HG02610 (cell line): ENCODE measurements at regions not wholly inside any gene's neighbourhood (a gene's known extent, or its start where the extent isn't known, plus 50 kb on each side); places are given as distances from the start of the nearest gene placed in this dataset.
"Not testable (repeated sequence)": the region's sequence is repeated elsewhere in the genome, so short reads cannot be mapped to it uniquely, and the experiment has no call there.

Experiments
- ATAC-seq: cut with Tn5 transposase; IDR thresholded peaks from one replicate; pipeline ENCODE4 v1.9.1; 2021; ENCODE audit warnings: mild to moderate bottlenecking, moderate library complexity; ENCODE audit not compliant: unreplicated experiment

DNA sequence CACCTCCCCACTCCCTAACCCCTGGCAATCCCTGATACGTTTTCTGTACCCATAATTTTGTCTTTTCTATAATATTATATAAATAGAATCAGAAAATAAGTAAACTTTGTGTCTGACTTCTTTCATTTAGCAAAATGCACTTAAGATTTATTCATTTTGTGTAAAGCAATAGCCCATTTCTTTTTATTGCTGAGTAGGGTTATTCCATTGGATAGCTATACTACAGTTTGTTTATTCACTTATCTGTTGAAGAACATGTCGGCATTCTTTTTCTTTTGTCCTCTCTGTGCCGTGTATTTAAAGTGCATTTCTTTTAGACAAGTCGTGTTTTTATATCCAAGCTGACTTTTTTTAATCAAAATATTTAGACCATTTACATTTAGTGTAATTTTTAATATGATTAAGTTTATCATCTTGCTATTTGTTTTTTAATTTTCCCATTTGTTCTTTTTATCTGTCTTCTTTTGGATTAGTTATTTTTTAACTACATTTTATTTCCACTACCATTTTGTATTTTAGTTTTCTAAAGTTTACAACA is 176.4 kb upstream of the TSHZ3 start:
- ATAC-seq = no peak

GRCh38 chr19:31527443-31527842 is 178.2 kb upstream of the TSHZ3 start:
- no peak for ATAC-seq

DNA sequence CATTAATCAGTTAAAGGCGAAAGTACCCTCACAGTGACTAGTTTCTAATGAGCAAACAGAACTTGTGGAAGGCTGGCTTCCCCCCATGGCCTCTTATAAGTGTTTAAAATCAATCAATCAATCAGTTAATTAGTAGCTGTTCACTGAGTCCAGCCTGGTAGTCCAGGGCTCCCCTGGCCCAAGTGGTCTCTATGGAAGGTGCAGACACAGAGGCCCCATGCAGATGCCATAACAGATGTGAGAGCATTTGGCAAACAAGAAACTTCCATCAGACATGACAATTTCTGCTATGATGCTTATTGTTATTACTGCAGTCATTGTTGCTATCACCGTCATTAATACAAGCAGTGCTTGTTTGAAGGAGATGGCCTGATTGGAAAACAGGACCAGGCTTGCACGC is 179.0 kb upstream of the TSHZ3 start:
- ATAC-seq = no peak

- no peak for ATAC-seq
Observed at GRCh38 chr19:31529121-31529520, 179.9 kb upstream of the TSHZ3 start.

DNA sequence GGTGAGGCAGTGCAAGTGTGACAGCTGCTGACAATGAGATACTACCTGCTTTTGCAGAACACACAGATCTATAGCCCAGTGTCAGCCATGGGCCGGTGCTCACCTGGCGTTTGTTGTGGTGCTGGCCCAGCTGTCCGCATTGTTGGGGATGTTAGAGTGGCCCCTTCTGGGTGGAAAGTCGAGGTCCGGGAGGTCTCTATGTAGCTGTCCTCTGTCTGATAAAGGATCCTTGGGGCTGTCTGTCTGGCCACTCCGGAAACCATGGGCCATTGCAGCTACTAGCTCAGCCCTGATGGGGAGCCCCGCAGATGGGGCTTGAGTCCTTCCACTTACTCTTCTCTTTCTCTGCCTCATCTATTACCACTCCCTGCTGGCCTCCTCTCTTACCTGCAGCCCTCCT is 181.5 kb upstream of the TSHZ3 start:
- no peak for ATAC-seq

- no peak for ATAC-seq
Observed at GRCh38 chr19:31531326-31531725, 182.1 kb upstream of the TSHZ3 start.

DNA sequence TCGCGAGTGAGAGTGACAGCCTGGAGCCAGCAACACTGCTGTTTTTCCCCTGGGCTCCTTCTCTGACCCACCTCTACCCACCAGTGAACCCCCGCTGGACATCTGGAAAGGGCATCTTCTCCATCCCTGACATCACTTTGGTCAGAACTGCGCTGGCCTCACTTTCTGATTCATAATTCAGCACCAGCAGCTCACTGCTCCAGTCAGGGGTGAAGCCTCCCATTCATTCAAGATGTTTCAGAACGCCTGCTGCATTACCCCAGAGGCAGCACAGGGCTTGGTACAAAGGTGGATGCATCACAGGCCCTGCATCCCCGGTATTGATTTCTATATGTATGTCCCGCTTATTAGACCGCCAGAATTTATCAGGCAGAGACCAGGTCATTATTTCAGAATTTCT is 182.8 kb upstream of the TSHZ3 start:
- ATAC-seq = no peak

DNA sequence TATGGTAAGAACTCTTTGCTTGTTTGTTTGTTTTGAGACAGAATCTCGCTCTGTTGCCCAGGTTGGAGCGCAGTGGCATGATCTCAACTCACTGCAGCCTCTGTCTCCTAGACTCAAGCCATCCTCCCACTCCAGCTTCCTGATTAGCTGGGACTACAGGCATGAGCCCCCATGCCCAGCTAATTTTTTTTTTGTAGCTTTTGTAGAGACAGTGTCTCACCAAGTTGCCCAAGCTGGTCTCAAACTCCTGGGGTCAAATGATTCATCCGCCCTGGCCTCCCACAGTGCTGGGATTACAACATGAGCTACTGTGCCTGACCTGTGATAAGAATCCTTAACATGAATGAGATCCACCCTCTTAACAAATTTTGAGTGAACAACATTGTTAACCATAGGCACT is 183.9 kb upstream of the TSHZ3 start:
- ATAC-seq = no peak

GRCh38 chr19:31534231-31534630 is 185.0 kb upstream of the TSHZ3 start:
- ATAC-seq = no peak

GRCh38 chr19:31534786-31535657 is 185.8 kb upstream of the TSHZ3 start:
- no peak for ATAC-seq

GRCh38 chr19:31535691-31536460 is 186.6 kb upstream of the TSHZ3 start:
- ATAC-seq = no peak

- no peak for ATAC-seq
Observed at GRCh38 chr19:31537136-31537535, 187.9 kb upstream of the TSHZ3 start.

DNA sequence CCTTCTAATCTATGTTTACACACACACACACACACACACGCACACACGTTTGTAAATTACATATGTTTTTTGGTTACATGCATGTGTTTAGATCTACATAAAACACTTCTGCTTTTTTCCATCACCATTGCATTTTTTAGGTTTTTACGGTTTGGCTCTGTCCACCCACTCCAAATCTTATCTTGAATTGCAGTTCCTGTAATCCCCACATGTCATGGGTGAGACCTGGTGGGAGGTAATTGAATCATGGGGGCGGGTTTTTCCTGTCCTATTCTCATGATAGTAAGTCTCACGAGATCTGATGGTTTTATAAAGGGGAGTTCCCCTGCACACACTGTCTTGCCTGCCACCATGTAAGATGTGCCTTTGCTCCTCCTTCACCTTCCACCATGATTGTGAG is 188.7 kb upstream of the TSHZ3 start:
- ATAC-seq = not testable (repeated sequence)

- no peak for ATAC-seq
Observed at GRCh38 chr19:31538879-31539278, 189.6 kb upstream of the TSHZ3 start.

GRCh38 chr19:31539386-31539785 is 190.2 kb upstream of the TSHZ3 start:
- ATAC-seq = no peak

- ATAC-seq = no peak
Observed at GRCh38 chr19:31541396-31541795, 192.2 kb upstream of the TSHZ3 start.

DNA sequence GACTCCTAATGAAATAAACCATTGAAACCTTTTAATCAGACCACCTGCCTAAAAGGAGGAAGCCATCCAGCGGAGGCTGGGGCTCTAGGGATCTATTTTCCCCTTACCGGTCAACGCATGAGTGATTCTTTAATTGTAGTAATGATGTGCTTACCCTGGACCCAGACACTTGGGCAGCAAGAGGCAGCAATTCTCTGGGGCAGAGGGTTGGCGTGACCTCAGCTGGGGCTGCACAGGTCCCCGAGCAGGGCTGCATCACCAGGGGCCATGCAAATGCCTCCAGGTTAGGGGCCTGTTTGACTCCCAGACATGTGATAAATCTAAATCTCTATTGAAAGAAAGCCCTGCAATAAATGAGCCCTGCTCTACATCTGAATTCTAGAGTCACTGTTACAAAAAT is 194.2 kb upstream of the TSHZ3 start:
- no peak for ATAC-seq

GRCh38 chr19:31545777-31546176 is 196.5 kb upstream of the TSHZ3 start:
- ATAC-seq = no peak

DNA sequence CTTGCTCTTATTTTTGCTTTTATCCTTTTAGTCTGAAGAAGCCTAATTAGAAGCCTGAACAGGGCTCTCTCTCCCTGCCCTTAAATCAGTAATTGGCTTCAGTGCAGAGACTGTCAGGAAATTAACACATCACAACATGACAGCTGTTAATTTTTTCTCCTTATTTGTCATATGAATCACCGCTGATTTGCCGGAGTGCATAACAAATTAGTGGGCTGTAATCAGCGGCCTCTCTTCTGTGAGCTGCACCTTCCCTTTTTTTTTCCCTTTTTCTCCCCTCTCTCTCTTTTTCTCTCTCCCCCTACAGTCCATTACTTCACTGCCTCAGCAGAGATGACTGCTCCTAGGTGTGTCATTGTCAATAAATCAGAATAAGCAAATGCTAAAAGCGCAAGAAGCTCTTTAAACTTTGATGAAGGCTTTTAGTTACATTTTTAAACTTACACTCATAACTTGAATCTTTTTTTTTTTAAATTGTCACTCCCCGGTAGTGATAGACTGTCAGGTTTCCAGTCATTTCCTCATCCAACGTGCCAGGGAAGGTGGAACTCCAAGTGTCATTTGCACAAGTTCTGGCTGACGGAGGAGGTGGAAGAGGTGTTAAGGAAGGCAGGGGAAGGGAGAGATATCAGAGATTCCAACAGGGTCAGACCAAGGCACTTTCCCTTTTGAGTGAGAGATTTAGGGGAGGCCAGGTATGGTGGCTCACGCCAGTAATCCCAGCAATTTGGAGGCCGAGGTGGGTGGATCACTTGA is 197.1 kb upstream of the TSHZ3 start:
- no peak for ATAC-seq

DNA sequence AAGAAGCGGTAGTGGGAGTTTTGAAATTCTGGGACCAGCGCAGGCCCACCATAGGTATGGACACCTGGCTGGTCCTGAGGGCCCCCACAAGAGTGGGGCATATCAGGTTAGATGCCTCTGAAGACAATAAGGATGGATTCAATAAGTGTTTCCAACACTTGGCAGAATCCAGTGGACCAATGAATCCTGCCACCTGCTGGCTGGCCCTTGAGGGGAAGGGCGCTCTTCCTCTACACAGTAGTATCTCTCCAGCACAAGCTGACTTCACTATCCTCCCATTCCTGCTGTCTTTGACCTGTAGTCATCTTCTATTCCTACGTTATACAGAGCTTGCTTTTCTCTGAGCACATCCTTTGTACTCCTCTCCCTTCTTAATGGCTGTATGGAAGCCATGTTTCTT is 199.7 kb upstream of the TSHZ3 start:
- ATAC-seq = no peak

GRCh38 chr19:31553112-31553845 is 204.0 kb upstream of the TSHZ3 start:
- no peak for ATAC-seq
